Peyer's patch (tissue), 4 donors: ENCODE measurements at regions not wholly inside any gene's neighbourhood (a gene's known extent, or its start where the extent isn't known, plus 50 kb on each side); places are given as distances from the start of the nearest gene placed in this dataset.
"Not testable (repeated sequence)": the region's sequence is repeated elsewhere in the genome, so short reads cannot be mapped to it uniquely, and the experiment has no call there.

Experiments
- DNase-seq, 3 donors: peaks; one replicate each; pipeline ENCODE4 v3.0.0-alpha.2; 2017 to 2019
- H3K27ac ChIP-seq, 4 donors: fragments of 200-600 bp; sonication (generic); one replicate each; pipeline ENCODE4 v1.5.1; 2016 to 2019
- H3K27me3 ChIP-seq, 2 donors: fragments of 200-600 bp; sonication (generic); one replicate each; pipeline ENCODE4 v1.5.1; 2019
- H3K36me3 ChIP-seq, 3 donors: fragments of 200-600 bp; sonication (generic); one replicate each; pipeline ENCODE4 v1.5.1; 2016 to 2019
- H3K4me1 ChIP-seq, 4 donors: fragments of 200-600 bp; sonication (generic); one replicate each; pipeline ENCODE4 v1.5.1; 2016 to 2019
- H3K4me3 ChIP-seq, 4 donors: fragments of 200-600 bp; sonication (generic); 1 replicate in 3 of 4; 2 replicates in 1 of 4; pipeline ENCODE4 v1.5.1; 2016 to 2019; ENCODE audit warnings: mild to moderate bottlenecking in 1 of 4
- H3K9me3 ChIP-seq, 4 donors: fragments of 200-600 bp; sonication (generic); one replicate each; pipeline ENCODE4 v1.5.1; 2016 to 2019; ENCODE audit warnings: mild to moderate bottlenecking in 1 of 4
- CTCF ChIP-seq, 6 experiments: fragments of 450-650 bp in 4 of 6; fragments of 200-600 bp in 2 of 6; sonication (generic) in 1 of 6; IDR thresholded peaks; one replicate each; pipeline ENCODE4 v1.5.1; 2017 to 2019; ENCODE audit warnings: antibody characterized with exemption in 6 of 6, mild to moderate bottlenecking in 3 of 6, moderate library complexity in 1 of 6
- POLR2A ChIP-seq, 2 donors: fragments of 450-650 bp; IDR thresholded peaks; one replicate each; pipeline ENCODE4 v1.5.1; 2017; ENCODE audit warnings: antibody characterized with exemption in 2 of 2, mild to moderate bottlenecking in 2 of 2, moderate library complexity in 2 of 2

GRCh38 chr3:115401851-115402501 lies 221.3 kb upstream of the GAP43 start:
- Histone ChIP-seq H3K4me3 (no peak overlapping the region), H3K4me1 (no peaks in the 10 kb centered on the region), H3K27me3 (no peaks in the 10 kb centered on the region), H3K36me3 (no peaks in the 10 kb centered on the region), H3K9me3 (no peaks in the 10 kb centered on the region), H3K27ac (no peak overlapping the region)
- DNase-seq = no peak
- TF ChIP-seq POLR2A (IDR thresholded peaks at IDR 0.05) (no peak), CTCF (IDR thresholded peaks at IDR 0.05) (no peak)

GRCh38 chr3:115402651-115403050 lies 220.7 kb upstream of the GAP43 start:
- H3K4me1 ChIP-seq = no peaks in the 10 kb centered on the region
- TF ChIP-seq POLR2A (IDR thresholded peaks at IDR 0.05) = no peak
- TF ChIP-seq CTCF (IDR thresholded peaks at IDR 0.05) = no peak

GRCh38 chr3:115403786-115404185 lies 219.5 kb upstream of the GAP43 start:
- Histone ChIP-seq H3K9me3 (no peaks in the 10 kb centered on the region), H3K27ac (no peak overlapping the region), H3K4me3 (no peak overlapping the region), H3K4me1 (no peaks in the 10 kb centered on the region), H3K36me3 (no peaks in the 10 kb centered on the region), H3K27me3 (no peaks in the 10 kb centered on the region)
- TF ChIP-seq POLR2A (IDR thresholded peaks at IDR 0.05) = no peak
- TF ChIP-seq CTCF (IDR thresholded peaks at IDR 0.05) = no peak
- DNase-seq = no peak

More at GRCh38 chr3:115402651-115403050, 220.7 kb upstream of the GAP43 start:
- Histone ChIP-seq H3K4me3 (no peak overlapping the region), H3K27ac (no peak overlapping the region), H3K36me3 (no peaks in the 10 kb centered on the region), H3K27me3 (no peaks in the 10 kb centered on the region), H3K9me3 (no peaks in the 10 kb centered on the region)
- no peak for DNase-seq

- no peak for DNase-seq
- Histone ChIP-seq H3K4me1 (no peaks in the 10 kb centered on the region), H3K4me3 (no peak overlapping the region), H3K27me3 (no peaks in the 10 kb centered on the region), H3K36me3 (no peaks in the 10 kb centered on the region), H3K9me3 (no peaks in the 10 kb centered on the region), H3K27ac (no peak overlapping the region)
- no peak for TF ChIP-seq CTCF (IDR thresholded peaks at IDR 0.05)
- TF ChIP-seq POLR2A (IDR thresholded peaks at IDR 0.05) = no peak
These were observed 213.7 kb upstream of the GAP43 start for GRCh38 chr3:115409596-115409995.

- H3K27ac ChIP-seq, H3K36me3 ChIP-seq, H3K4me1 ChIP-seq, H3K27me3 ChIP-seq, H3K4me3 ChIP-seq, H3K9me3 ChIP-seq, DNase-seq: not testable (repeated sequence)
These were observed 208.7 kb upstream of the GAP43 start for GRCh38 chr3:115414610-115415009.

- TF ChIP-seq CTCF (IDR thresholded peaks at IDR 0.05) (no peak), POLR2A (IDR thresholded peaks at IDR 0.05) (no peak)
These were observed 207.9 kb upstream of the GAP43 start for GRCh38 chr3:115415246-115415996.

More at GRCh38 chr3:115415246-115415996, 207.9 kb upstream of the GAP43 start:
- no peaks in the 10 kb centered on the region for H3K4me1 ChIP-seq
- no peaks in the 10 kb centered on the region for H3K9me3 ChIP-seq
- no peaks in the 10 kb centered on the region for H3K36me3 ChIP-seq
- H3K27me3 ChIP-seq = no peaks in the 10 kb centered on the region
- no peak overlapping the region for H3K4me3 ChIP-seq
- DNase-seq = no peak
- no peak overlapping the region for H3K27ac ChIP-seq
